Activated CD8-positive, alpha-beta memory T cell treated with anti-CD3 and anti-CD28 coated beads for 1 hour (primary cell): ENCODE measurements at regions not wholly inside any gene's neighbourhood (a gene's known extent, or its start where the extent isn't known, plus 50 kb on each side); places are given as distances from the start of the nearest gene placed in this dataset.

Source experiments
- DNase-seq, 2 donors: peaks; one replicate each; pipeline ENCODE4 v3.0.0-alpha.2; 2020; ENCODE audit warnings: low read depth in 1 of 2; ENCODE audit errors: extremely low read depth in 1 of 2

- no peak for DNase-seq
Observed at GRCh38 chr2:185145316-185146121, 547.2 kb downstream of the ZNF804A start.

- no peak for DNase-seq
Observed at GRCh38 chr2:185147361-185147760, 549.0 kb downstream of the ZNF804A start.

- no peak for DNase-seq
Observed at GRCh38 chr2:185152186-185152585, 553.9 kb downstream of the ZNF804A start.

GRCh38 chr2:185161701-185162100, 563.4 kb downstream of the ZNF804A start:
- no peak for DNase-seq

- DNase-seq: no peak
Observed at GRCh38 chr2:185174353-185174752, 564.3 kb upstream of the FSIP2 start.

GRCh38 chr2:185179743-185180142, 558.9 kb upstream of the FSIP2 start:
- no peak for DNase-seq

GRCh38 chr2:185181901-185182300, 556.7 kb upstream of the FSIP2 start:
- DNase-seq: no peak

GRCh38 chr2:185185044-185185443, 553.6 kb upstream of the FSIP2 start:
- no peak for DNase-seq

GRCh38 chr2:185187421-185187820, 551.2 kb upstream of the FSIP2 start:
- no peak for DNase-seq

GRCh38 chr2:185188656-185189055, 549.9 kb upstream of the FSIP2 start:
- DNase-seq: no peak

GRCh38 chr2:185201063-185201462, 537.5 kb upstream of the FSIP2 start:
- no peak for DNase-seq

- no peak for DNase-seq
Observed at GRCh38 chr2:185202381-185202780, 536.2 kb upstream of the FSIP2 start.

GRCh38 chr2:185202945-185203528, 535.6 kb upstream of the FSIP2 start:
- no peak for DNase-seq

- no peak for DNase-seq
Observed at GRCh38 chr2:185208261-185208660, 530.3 kb upstream of the FSIP2 start.

- no peak for DNase-seq
Observed at GRCh38 chr2:185215497-185215896, 523.1 kb upstream of the FSIP2 start.

GRCh38 chr2:185219981-185220380, 518.6 kb upstream of the FSIP2 start:
- no peak for DNase-seq

- DNase-seq: no peak
Observed at GRCh38 chr2:185222311-185222710, 516.3 kb upstream of the FSIP2 start.

GRCh38 chr2:185227391-185227790, 511.2 kb upstream of the FSIP2 start:
- DNase-seq: no peak

- no peak for DNase-seq
Observed at GRCh38 chr2:185239491-185239890, 499.1 kb upstream of the FSIP2 start.

GRCh38 chr2:185240796-185241195, 497.8 kb upstream of the FSIP2 start:
- no peak for DNase-seq

- DNase-seq: no peak
Observed at GRCh38 chr2:185241556-185241955, 497.0 kb upstream of the FSIP2 start.

GRCh38 chr2:185242462-185242861, 496.1 kb upstream of the FSIP2 start:
- no peak for DNase-seq

GRCh38 chr2:185245216-185245615, 493.4 kb upstream of the FSIP2 start:
- DNase-seq: no peak
